Transverse colon (tissue), 4 donors: ENCODE measurements at regions not wholly inside any gene's neighbourhood (a gene's known extent, or its start where the extent isn't known, plus 50 kb on each side); places are given as distances from the start of the nearest gene placed in this dataset.

Experiments used
- EP300 ChIP-seq: sonication (generic); formaldehyde crosslinking; IDR thresholded peaks from one replicate; pipeline ENCODE4 v1.6.1; 2017; ENCODE audit warnings: antibody characterized with exemption, low read depth
- POLR2AphosphoS5 ChIP-seq, 3 donors: sonication (generic); formaldehyde crosslinking; IDR thresholded peaks; one replicate each; pipeline ENCODE4 v1.6.1; 2016; ENCODE audit warnings: antibody characterized with exemption in 3 of 3
- TF ChIP-seq, protein P1 (sequence below), 5 experiments: fragments of 200-600 bp in 3 of 5; fragments of 450-650 bp in 2 of 5; sonication (generic) in 3 of 5; IDR thresholded peaks; 1 replicate in 2 of 5; 2 replicates in 3 of 5; pipeline ENCODE4 v1.5.1; 2016 to 2017; ENCODE audit warnings: antibody characterized with exemption in 5 of 5, inconsistent platforms in 3 of 5, mild to moderate bottlenecking in 2 of 5, moderate library complexity in 1 of 5

DNA sequence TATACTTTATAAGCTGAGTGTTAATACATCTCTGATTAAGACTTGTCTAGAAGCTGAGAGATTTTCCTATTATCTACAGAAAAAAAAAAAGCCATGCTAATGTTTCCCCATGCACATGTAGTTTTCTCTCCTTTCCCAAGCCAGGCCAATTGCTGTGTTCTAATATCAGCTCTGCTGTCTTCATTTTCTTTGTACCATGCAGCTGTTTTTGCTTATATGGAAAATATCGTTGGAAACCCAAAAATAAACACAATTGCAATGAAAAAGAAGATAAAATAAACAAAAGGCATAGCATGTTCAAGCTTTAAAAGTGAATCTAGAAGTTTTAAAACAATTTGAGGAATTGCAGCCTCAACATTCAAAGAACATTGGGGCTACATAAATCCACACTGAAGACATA, 817.4 kb upstream of the ACVR2A start:
- TF ChIP-seq, protein P1, sequence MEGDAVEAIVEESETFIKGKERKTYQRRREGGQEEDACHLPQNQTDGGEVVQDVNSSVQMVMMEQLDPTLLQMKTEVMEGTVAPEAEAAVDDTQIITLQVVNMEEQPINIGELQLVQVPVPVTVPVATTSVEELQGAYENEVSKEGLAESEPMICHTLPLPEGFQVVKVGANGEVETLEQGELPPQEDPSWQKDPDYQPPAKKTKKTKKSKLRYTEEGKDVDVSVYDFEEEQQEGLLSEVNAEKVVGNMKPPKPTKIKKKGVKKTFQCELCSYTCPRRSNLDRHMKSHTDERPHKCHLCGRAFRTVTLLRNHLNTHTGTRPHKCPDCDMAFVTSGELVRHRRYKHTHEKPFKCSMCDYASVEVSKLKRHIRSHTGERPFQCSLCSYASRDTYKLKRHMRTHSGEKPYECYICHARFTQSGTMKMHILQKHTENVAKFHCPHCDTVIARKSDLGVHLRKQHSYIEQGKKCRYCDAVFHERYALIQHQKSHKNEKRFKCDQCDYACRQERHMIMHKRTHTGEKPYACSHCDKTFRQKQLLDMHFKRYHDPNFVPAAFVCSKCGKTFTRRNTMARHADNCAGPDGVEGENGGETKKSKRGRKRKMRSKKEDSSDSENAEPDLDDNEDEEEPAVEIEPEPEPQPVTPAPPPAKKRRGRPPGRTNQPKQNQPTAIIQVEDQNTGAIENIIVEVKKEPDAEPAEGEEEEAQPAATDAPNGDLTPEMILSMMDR (IDR thresholded peaks at IDR 0.05) = no peak
- no peak for TF ChIP-seq EP300
- no peak for TF ChIP-seq POLR2AphosphoS5 (IDR thresholded peaks at IDR 0.05)
